ENCODE measurements at regions not wholly inside any gene's neighbourhood (a gene's known extent, or its start where the extent isn't known, plus 50 kb on each side); places are given as distances from the start of the nearest gene placed in this dataset.

DNA sequence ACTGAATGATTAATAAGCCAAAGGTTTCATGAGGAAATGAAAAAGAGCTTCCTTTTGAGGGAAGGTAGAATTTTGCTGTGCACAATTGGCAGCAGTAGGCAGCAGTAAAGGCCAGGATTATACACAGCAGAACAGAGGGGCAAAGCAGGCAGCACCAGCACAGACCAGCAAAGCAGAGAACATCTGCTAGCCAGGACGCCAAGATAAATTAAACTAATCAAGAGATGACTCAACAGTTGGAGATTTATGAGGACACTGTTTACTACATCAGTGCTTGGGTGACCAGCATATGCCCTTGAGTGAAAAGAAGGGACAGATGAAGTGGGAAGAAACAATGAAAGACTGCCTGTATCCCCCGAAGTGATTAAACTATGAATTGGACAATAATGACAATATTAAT is 871.4 kb upstream of the CDH10 start:
- TF ChIP-seq, protein P1, sequence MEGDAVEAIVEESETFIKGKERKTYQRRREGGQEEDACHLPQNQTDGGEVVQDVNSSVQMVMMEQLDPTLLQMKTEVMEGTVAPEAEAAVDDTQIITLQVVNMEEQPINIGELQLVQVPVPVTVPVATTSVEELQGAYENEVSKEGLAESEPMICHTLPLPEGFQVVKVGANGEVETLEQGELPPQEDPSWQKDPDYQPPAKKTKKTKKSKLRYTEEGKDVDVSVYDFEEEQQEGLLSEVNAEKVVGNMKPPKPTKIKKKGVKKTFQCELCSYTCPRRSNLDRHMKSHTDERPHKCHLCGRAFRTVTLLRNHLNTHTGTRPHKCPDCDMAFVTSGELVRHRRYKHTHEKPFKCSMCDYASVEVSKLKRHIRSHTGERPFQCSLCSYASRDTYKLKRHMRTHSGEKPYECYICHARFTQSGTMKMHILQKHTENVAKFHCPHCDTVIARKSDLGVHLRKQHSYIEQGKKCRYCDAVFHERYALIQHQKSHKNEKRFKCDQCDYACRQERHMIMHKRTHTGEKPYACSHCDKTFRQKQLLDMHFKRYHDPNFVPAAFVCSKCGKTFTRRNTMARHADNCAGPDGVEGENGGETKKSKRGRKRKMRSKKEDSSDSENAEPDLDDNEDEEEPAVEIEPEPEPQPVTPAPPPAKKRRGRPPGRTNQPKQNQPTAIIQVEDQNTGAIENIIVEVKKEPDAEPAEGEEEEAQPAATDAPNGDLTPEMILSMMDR (IDR thresholded peaks at IDR 0.05; ENCODE audit: control extremely low read depth in 1 of 3, insufficient read depth in 1 of 3, low read depth in 1 of 3, low read length in 3 of 3), result no peak
- no peak for TF ChIP-seq POLR2AphosphoS5 (IDR thresholded peaks at IDR 0.05; ENCODE audit: low read depth, low read length)
- TF ChIP-seq RAD21 (IDR thresholded peaks at IDR 0.05 in 1 of 2, conservative IDR thresholded peaks at IDR 0.05 in 1 of 2; ENCODE audit: low read depth in 2 of 2, low read length in 2 of 2), result no peak
- TF ChIP-seq, protein P2, sequence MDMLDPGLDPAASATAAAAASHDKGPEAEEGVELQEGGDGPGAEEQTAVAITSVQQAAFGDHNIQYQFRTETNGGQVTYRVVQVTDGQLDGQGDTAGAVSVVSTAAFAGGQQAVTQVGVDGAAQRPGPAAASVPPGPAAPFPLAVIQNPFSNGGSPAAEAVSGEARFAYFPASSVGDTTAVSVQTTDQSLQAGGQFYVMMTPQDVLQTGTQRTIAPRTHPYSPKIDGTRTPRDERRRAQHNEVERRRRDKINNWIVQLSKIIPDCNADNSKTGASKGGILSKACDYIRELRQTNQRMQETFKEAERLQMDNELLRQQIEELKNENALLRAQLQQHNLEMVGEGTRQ (IDR thresholded peaks at IDR 0.05; ENCODE audit: low read length), result no peak
- TF ChIP-seq BRCA1 (IDR thresholded peaks at IDR 0.05; ENCODE audit: low read depth, low read length), result no peak
- TF ChIP-seq EZH2 (IDR thresholded peaks at IDR 0.05; ENCODE audit: low read depth, low read length, severe bottlenecking), result no peak

Measured in H1 (cell line).